Right atrium auricular region (tissue), 2 donors: ENCODE measurements at regions not wholly inside any gene's neighbourhood (a gene's known extent, or its start where the extent isn't known, plus 50 kb on each side); places are given as distances from the start of the nearest gene placed in this dataset.

Experiments
- DNase-seq: peaks from one replicate; pipeline ENCODE4 v3.0.0-alpha.2; 2019; ENCODE audit warnings: low spot score
- H3K27ac ChIP-seq, 2 donors: fragments of 200-600 bp; sonication (generic); 1 replicate in 1 of 2; 2 replicates in 1 of 2; pipeline ENCODE4 v1.5.1; 2016 to 2019
- H3K27me3 ChIP-seq, 2 donors: fragments of 200-600 bp; sonication (generic); one replicate each; pipeline versions ENCODE4 v1.5.1 to v1.6.0; 2017 to 2019
- H3K36me3 ChIP-seq: fragments of 200-600 bp; sonication (generic); one replicate; pipeline ENCODE4 v1.5.1; 2016
- H3K4me1 ChIP-seq, 2 donors: fragments of 200-600 bp; sonication (generic); one replicate each; pipeline versions ENCODE4 v1.5.1 to v1.6.0; 2017 to 2019
- H3K4me3 ChIP-seq, 2 donors: fragments of 200-600 bp; sonication (generic); 1 replicate in 1 of 2; 2 replicates in 1 of 2; pipeline ENCODE4 v1.5.1; 2017 to 2019; ENCODE audit warnings: mild to moderate bottlenecking in 1 of 2, moderate library complexity in 1 of 2
- H3K9me3 ChIP-seq, 2 donors: fragments of 200-600 bp; sonication (generic); one replicate each; pipeline ENCODE4 v1.5.1; 2019
- TF ChIP-seq, protein P1 (sequence below), 2 donors: fragments of 200-600 bp; sonication (generic); IDR thresholded peaks; one replicate each; pipeline ENCODE4 v1.5.1; 2019; ENCODE audit warnings: antibody characterized with exemption in 2 of 2

DNA sequence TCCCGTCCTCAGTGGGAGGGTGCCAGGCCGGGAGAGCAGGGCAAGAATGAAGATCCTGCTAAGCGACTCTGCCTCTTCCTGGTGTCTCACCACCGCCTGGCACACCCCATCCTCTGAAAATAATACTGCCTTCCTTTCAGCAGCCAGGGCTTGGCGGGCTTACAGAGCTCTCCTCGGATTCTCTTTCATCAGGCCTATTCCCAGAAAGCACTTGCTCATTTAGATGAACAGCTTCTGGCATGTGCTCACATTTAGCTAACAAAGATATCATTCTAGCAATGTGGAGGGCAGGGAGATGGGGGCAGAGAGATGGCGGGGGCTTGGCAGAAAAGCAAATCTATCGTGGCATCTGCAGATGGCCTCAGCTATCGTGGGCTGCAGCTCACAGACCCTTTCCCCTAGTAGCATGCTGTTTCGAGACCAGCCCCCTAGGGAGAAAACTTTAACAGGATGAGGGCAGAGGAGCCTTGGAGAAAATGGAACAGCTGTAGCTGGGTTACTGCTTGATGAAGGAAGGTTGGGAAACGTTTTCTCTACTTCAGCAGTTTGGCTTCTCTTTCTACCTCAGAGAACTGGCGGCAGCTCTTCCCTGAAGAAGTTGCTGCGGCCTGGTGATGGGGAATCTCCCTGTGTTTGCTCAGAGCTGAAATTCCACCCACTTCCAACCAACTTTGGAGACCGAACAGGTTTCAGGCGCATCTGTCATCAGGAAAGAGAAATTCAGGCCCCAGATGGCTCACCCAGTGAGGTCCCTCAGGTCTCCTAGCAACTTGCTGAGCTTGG, 102.1 kb downstream of the TMEM174 start:
- Histone ChIP-seq H3K36me3 (no peaks in the 10 kb centered on the region), H3K27me3 (no peaks in the 10 kb centered on the region), H3K9me3 (no peaks in the 10 kb centered on the region), H3K4me3 (no peak overlapping the region), H3K4me1 (no peaks in the 10 kb centered on the region), H3K27ac (no peak overlapping the region)
- DNase-seq, result no peak
- TF ChIP-seq, protein P1, sequence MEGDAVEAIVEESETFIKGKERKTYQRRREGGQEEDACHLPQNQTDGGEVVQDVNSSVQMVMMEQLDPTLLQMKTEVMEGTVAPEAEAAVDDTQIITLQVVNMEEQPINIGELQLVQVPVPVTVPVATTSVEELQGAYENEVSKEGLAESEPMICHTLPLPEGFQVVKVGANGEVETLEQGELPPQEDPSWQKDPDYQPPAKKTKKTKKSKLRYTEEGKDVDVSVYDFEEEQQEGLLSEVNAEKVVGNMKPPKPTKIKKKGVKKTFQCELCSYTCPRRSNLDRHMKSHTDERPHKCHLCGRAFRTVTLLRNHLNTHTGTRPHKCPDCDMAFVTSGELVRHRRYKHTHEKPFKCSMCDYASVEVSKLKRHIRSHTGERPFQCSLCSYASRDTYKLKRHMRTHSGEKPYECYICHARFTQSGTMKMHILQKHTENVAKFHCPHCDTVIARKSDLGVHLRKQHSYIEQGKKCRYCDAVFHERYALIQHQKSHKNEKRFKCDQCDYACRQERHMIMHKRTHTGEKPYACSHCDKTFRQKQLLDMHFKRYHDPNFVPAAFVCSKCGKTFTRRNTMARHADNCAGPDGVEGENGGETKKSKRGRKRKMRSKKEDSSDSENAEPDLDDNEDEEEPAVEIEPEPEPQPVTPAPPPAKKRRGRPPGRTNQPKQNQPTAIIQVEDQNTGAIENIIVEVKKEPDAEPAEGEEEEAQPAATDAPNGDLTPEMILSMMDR (IDR thresholded peaks at IDR 0.05), result no peak

DNA sequence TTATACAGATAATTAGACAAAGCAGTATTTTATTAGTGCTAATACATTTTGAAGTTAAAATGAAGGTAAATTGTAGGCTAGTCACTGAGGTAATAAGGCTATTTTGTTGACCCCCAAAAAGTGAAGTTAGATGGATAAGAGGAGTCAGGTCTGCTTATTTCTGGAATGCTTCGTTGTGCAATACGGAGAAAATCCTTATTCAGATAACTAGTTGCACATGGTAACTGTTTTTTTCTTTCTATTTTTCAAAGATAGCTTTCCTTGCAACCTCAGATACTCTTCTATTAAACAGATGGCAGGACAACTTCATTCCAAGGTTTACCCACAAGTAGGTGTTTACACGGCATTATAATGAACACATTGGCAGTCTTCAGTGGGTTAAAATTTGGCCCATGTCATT, 101.1 kb downstream of the TMEM174 start:
- no peaks in the 10 kb centered on the region for H3K27me3 ChIP-seq

DNA sequence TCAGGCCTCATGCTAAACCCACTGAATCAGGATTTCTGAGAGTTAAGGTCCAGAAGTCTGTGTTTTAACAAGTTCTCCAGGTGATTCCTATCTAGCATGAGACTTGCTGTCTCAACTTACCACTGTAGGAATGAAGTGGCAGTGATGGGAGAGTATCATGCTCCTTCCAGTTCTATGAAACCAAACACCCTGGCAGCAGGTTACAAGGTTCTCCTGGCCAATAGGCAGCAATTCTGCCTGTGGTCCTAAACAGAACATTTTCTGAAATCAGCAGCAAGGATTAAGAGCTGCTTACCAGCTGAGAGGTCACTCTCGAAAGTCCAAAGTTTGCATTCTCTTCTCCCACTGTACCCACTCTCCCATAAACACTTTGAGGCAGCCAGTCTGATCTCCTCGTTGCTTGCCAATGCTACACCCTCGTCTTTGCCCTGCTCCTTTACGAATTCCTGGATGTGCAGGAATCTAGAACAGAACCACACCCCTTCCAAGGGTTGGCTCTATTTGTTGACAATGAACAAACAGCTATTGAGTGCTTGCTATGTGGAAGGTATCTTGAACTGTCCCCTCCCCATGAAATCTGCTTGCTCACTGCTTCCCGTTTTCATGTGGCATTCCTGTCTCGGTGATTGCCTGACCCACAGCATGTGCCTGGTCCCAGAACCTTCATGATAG, 100.5 kb downstream of the TMEM174 start:
- Histone ChIP-seq H3K4me3 (no peak overlapping the region), H3K4me1 (no peaks in the 10 kb centered on the region), H3K27ac (no peak overlapping the region), H3K36me3 (no peaks in the 10 kb centered on the region), H3K27me3 (no peaks in the 10 kb centered on the region), H3K9me3 (no peaks in the 10 kb centered on the region)
- DNase-seq, result no peak
- TF ChIP-seq, protein P1 (IDR thresholded peaks at IDR 0.05), result no peak

More for the DNA sequence above, 101.1 kb downstream of the TMEM174 start:
- Histone ChIP-seq H3K4me1 (no peaks in the 10 kb centered on the region), H3K9me3 (no peaks in the 10 kb centered on the region), H3K4me3 (no peak overlapping the region), H3K27ac (no peak overlapping the region), H3K36me3 (no peaks in the 10 kb centered on the region)
- TF ChIP-seq, protein P1 (IDR thresholded peaks at IDR 0.05), result no peak
- no peak for DNase-seq

DNA sequence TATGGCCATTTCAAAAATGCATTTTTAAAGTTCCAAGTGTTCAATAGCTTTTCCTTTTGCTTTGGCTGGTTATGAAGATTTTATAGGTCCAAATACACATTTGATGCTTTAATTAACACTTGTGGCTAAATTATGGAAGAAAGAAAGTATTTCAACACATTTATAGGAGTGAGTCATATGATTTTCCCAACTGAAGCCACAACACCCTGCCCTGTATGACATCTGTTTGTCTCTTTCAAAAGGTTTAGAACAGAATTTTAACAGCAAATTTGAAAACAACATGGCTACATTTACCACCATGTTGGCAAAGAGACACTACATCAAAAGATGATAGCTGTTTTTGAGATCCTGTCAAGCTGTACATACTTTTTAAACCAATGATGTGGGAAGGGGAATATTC, 99.4 kb downstream of the TMEM174 start:
- no peaks in the 10 kb centered on the region for H3K36me3 ChIP-seq
- H3K4me3 ChIP-seq, result no peak overlapping the region
- H3K27me3 ChIP-seq, result no peaks in the 10 kb centered on the region
- DNase-seq, result no peak
- TF ChIP-seq, protein P1 (IDR thresholded peaks at IDR 0.05), result no peak
- H3K27ac ChIP-seq, result no peak overlapping the region
- H3K4me1 ChIP-seq, result no peaks in the 10 kb centered on the region
- no peaks in the 10 kb centered on the region for H3K9me3 ChIP-seq

DNA sequence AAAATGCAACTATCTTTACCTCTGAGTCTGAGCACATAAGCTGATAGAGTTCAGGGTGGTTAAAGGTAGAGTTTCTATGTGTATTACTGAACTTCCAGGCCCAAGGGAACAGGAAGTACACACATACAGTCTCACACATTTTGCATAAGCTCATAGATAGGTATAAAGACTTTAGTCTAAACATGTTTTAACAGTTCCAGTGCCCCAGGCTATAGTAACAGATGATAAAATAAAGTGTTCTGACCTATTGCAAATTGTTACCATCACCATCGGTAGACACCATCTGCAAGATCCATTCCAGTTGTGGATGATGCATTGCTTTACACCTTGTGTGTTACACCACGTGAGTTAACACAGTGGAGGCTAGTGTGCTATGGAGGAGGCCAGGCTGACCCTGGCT, 95.8 kb downstream of the TMEM174 start:
- no peaks in the 10 kb centered on the region for H3K36me3 ChIP-seq
- no peaks in the 10 kb centered on the region for H3K9me3 ChIP-seq
- H3K4me1 ChIP-seq, result no peaks in the 10 kb centered on the region
- TF ChIP-seq, protein P1 (IDR thresholded peaks at IDR 0.05), result no peak
- H3K4me3 ChIP-seq, result no peak overlapping the region
- no peaks in the 10 kb centered on the region for H3K27me3 ChIP-seq
- no peak overlapping the region for H3K27ac ChIP-seq
- no peak for DNase-seq
